ENCODE measurements at regions not wholly inside any gene's neighbourhood (a gene's known extent, or its start where the extent isn't known, plus 50 kb on each side); places are given as distances from the start of the nearest gene placed in this dataset.

GRCh38 chrX:107502316-107502715 is 52.9 kb downstream of the FRMPD3 start:
- TF ChIP-seq CTCF (conservative IDR thresholded peaks at IDR 0.05; ENCODE audit: low read depth, low read length): no peak
- H3K4me3 ChIP-seq (ENCODE audit: low read depth, low read length): no peak overlapping the region
- no peak for DNase-seq (ENCODE audit: low read depth)

- TF ChIP-seq CTCF (conservative IDR thresholded peaks at IDR 0.05; ENCODE audit: low read depth, low read length): no peak
- DNase-seq (ENCODE audit: low read depth): no peak
These were observed 54.6 kb downstream of the FRMPD3 start for GRCh38 chrX:107504006-107504405.

GRCh38 chrX:107505223-107505622 is 55.8 kb downstream of the FRMPD3 start:
- DNase-seq (ENCODE audit: low read depth): no peak
- no peak overlapping the region for H3K4me3 ChIP-seq (ENCODE audit: low read depth, low read length)
- no peak for TF ChIP-seq CTCF (conservative IDR thresholded peaks at IDR 0.05; ENCODE audit: low read depth, low read length)

More at GRCh38 chrX:107504006-107504405, 54.6 kb downstream of the FRMPD3 start:
- no peak overlapping the region for H3K4me3 ChIP-seq (ENCODE audit: low read depth, low read length)

GRCh38 chrX:107506596-107507031 is 57.2 kb downstream of the FRMPD3 start:
- DNase-seq (ENCODE audit: low read depth): no peak
- no peak for TF ChIP-seq CTCF (conservative IDR thresholded peaks at IDR 0.05; ENCODE audit: low read depth, low read length)
- H3K4me3 ChIP-seq (ENCODE audit: low read depth, low read length): no peak overlapping the region

- no peak for DNase-seq (ENCODE audit: low read depth)
- no peak overlapping the region for H3K4me3 ChIP-seq (ENCODE audit: low read depth, low read length)
- TF ChIP-seq CTCF (conservative IDR thresholded peaks at IDR 0.05; ENCODE audit: low read depth, low read length): no peak
These were observed 57.8 kb downstream of the FRMPD3 start for GRCh38 chrX:107507093-107507743.

GRCh38 chrX:107507744-107508117 is 58.3 kb downstream of the FRMPD3 start:
- DNase-seq (ENCODE audit: low read depth): no peak
- no peak overlapping the region for H3K4me3 ChIP-seq (ENCODE audit: low read depth, low read length)
- no peak for TF ChIP-seq CTCF (conservative IDR thresholded peaks at IDR 0.05; ENCODE audit: low read depth, low read length)

GRCh38 chrX:107508925-107509324 is 59.5 kb downstream of the FRMPD3 start:
- H3K4me3 ChIP-seq (ENCODE audit: low read depth, low read length): no peak overlapping the region
- no peak for DNase-seq (ENCODE audit: low read depth)
- TF ChIP-seq CTCF (conservative IDR thresholded peaks at IDR 0.05; ENCODE audit: low read depth, low read length): no peak

All from epithelial cell of proximal tubule (primary cell).